Cardiac muscle cell (in vitro differentiated cells and primary cell): ENCODE measurements at regions not wholly inside any gene's neighbourhood (a gene's known extent, or its start where the extent isn't known, plus 50 kb on each side); places are given as distances from the start of the nearest gene placed in this dataset.
"Not testable (repeated sequence)": the region's sequence is repeated elsewhere in the genome, so short reads cannot be mapped to it uniquely, and the experiment has no call there.

Source experiments
- DNase-seq, 2 donors: peaks; one replicate each; pipeline versions ENCODE4 v3.0.0 to v3.0.0-alpha.2; 2010 to 2017; ENCODE audit warnings: low read depth in 1 of 2, low spot score in 1 of 2
- H3K27ac ChIP-seq: fragments of 200-600 bp; sonication (generic); 2 replicates; pipeline ENCODE4 v1.5.1; 2016
- H3K27me3 ChIP-seq: fragments of 200-600 bp; sonication (generic); 2 replicates; pipeline ENCODE4 v1.6.0; 2016; ENCODE audit warnings: control low read depth
- H3K36me3 ChIP-seq: fragments of 200-600 bp; sonication (generic); 2 replicates; pipeline ENCODE4 v1.5.1; 2016; ENCODE audit warnings: control low read depth
- H3K4me1 ChIP-seq: fragments of 200-600 bp; sonication (generic); 2 replicates; pipeline ENCODE4 v1.8.1; 2017; ENCODE audit warnings: low read depth, mild to moderate bottlenecking, mixed run types
- H3K4me3 ChIP-seq: fragments of 200-600 bp; sonication (generic); 2 replicates; pipeline ENCODE4 v1.5.1; 2016; ENCODE audit warnings: mild to moderate bottlenecking
- H3K9me3 ChIP-seq: fragments of 200-600 bp; sonication (generic); 2 replicates; pipeline ENCODE4 v1.5.1; 2017; ENCODE audit warnings: low read depth, mild to moderate bottlenecking, control low read depth
- CTCF ChIP-seq: IDR thresholded peaks from 2 replicates; pipeline ENCODE4 v1.5.1; 2012; ENCODE audit warnings: low read depth, mild to moderate bottlenecking, low read length

GRCh38 chr5:93349613-93350012 lies 231.4 kb downstream of the NR2F1-AS1 start:
- Histone ChIP-seq H3K4me3 (no peak overlapping the region), H3K27ac (no peak overlapping the region), H3K4me1 (no peaks in the 10 kb centered on the region), H3K9me3 (no peaks in the 10 kb centered on the region), H3K27me3 (peaks cover 38% of the 10 kb centered on the region), H3K36me3 (no peaks in the 10 kb centered on the region)
- TF ChIP-seq CTCF = no peak
- DNase-seq = no peak

GRCh38 chr5:93348231-93348630 lies 232.8 kb downstream of the NR2F1-AS1 start:
- Histone ChIP-seq H3K27ac (no peak overlapping the region), H3K4me1 (no peaks in the 10 kb centered on the region), H3K27me3 (peaks cover 49% of the 10 kb centered on the region), H3K4me3 (no peak overlapping the region), H3K9me3 (no peaks in the 10 kb centered on the region), H3K36me3 (no peaks in the 10 kb centered on the region)
- no peak for DNase-seq
- no peak for TF ChIP-seq CTCF

GRCh38 chr5:93346850-93347249 lies 234.2 kb downstream of the NR2F1-AS1 start:
- not testable (repeated sequence) for H3K4me1 ChIP-seq

GRCh38 chr5:93346301-93346700 lies 234.7 kb downstream of the NR2F1-AS1 start:
- Histone ChIP-seq H3K27ac (no peak overlapping the region), H3K9me3 (no peaks in the 10 kb centered on the region), H3K36me3 (no peaks in the 10 kb centered on the region), H3K4me1 (no peaks in the 10 kb centered on the region), H3K4me3 (no peak overlapping the region), H3K27me3 (peaks cover 58% of the 10 kb centered on the region)
- DNase-seq = no peak
- no peak for TF ChIP-seq CTCF

More at GRCh38 chr5:93346850-93347249, 234.2 kb downstream of the NR2F1-AS1 start:
- not testable (repeated sequence) for H3K36me3 ChIP-seq, H3K4me3 ChIP-seq, H3K9me3 ChIP-seq, H3K27ac ChIP-seq, DNase-seq
- H3K27me3 ChIP-seq = peaks cover 58% of the 10 kb centered on the region

- Histone ChIP-seq H3K27ac (no peak overlapping the region), H3K27me3 (peaks cover 44% of the 10 kb centered on the region), H3K4me1 (no peaks in the 10 kb centered on the region), H3K4me3 (no peak overlapping the region), H3K9me3 (no peaks in the 10 kb centered on the region), H3K36me3 (no peaks in the 10 kb centered on the region)
- DNase-seq = no peak
- TF ChIP-seq CTCF = no peak
These were observed 237.4 kb downstream of the NR2F1-AS1 start for GRCh38 chr5:93343570-93343969.

- Histone ChIP-seq H3K27me3 (peaks cover 35% of the 10 kb centered on the region), H3K36me3 (no peaks in the 10 kb centered on the region), H3K4me1 (no peaks in the 10 kb centered on the region), H3K4me3 (no peak overlapping the region), H3K9me3 (no peaks in the 10 kb centered on the region), H3K27ac (no peak overlapping the region)
- no peak for TF ChIP-seq CTCF
- no peak for DNase-seq
These were observed 238.4 kb downstream of the NR2F1-AS1 start for GRCh38 chr5:93342563-93343061.
